ENCODE measurements at regions not wholly inside any gene's neighbourhood (a gene's known extent, or its start where the extent isn't known, plus 50 kb on each side); places are given as distances from the start of the nearest gene placed in this dataset.

DNA sequence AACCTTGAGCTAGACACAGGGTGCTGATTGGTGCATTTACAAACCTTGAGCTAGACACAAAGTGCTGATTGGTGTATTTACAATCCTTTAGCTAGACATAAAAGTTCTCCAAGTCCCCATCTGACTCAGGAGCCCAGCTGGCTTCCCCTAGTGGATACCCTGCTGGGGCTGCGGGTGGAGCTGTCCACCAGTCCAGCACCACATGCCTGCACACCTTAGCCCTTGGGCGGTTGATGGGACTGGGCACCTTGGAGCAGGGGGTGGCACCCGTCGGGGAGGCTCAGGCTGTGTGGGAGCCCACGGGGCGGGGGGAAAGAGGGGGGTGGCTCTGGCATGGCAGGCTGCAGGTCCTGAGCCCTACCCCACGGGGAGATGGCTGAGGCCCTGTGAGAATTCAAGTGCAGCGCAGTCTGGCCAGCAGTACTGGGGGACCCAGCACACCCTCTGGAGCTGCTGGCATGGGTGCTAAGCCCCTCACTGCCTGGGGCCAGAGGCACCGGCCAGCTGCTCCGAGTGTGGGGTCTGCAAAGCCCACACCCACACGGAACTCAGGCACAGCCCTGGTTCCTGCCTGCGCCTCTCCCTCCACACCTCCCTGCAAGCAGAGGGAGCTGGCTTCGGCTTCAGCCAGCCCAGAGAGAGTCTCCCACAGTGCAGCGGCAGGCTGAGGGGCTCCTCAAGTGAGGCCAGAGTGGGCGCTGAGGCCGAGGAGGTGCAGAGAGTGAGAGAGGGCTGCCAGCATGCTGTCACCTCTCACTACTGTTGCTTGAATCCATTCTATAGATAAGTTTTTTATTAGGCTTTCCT lies 369.8 kb upstream of the SMIM30 start:
- TF ChIP-seq, protein P1, sequence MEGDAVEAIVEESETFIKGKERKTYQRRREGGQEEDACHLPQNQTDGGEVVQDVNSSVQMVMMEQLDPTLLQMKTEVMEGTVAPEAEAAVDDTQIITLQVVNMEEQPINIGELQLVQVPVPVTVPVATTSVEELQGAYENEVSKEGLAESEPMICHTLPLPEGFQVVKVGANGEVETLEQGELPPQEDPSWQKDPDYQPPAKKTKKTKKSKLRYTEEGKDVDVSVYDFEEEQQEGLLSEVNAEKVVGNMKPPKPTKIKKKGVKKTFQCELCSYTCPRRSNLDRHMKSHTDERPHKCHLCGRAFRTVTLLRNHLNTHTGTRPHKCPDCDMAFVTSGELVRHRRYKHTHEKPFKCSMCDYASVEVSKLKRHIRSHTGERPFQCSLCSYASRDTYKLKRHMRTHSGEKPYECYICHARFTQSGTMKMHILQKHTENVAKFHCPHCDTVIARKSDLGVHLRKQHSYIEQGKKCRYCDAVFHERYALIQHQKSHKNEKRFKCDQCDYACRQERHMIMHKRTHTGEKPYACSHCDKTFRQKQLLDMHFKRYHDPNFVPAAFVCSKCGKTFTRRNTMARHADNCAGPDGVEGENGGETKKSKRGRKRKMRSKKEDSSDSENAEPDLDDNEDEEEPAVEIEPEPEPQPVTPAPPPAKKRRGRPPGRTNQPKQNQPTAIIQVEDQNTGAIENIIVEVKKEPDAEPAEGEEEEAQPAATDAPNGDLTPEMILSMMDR (conservative IDR thresholded peaks at IDR 0.05; ENCODE audit: low read length), result no peak; the same call in 1 of the 2 replicates
- TF ChIP-seq EZH2phosphoT487 (IDR thresholded peaks at IDR 0.05; ENCODE audit: borderline replicate concordance), result no peak
